SK-N-SH treated with all-trans-retinoic acid at 6 μM for 48 hours (cell line): ENCODE measurements at regions not wholly inside any gene's neighbourhood (a gene's known extent, or its start where the extent isn't known, plus 50 kb on each side); places are given as distances from the start of the nearest gene placed in this dataset.

Experiments used
- ATAC-seq: fragments of 200-7000 bp; cut with Tn5 transposase; 3 replicates; pipeline ENCODE4 v1.9.1; 2020; ENCODE audit warnings: mild to moderate bottlenecking, moderate library complexity
- CSDC2 ChIP-seq: fragments of 250-450 bp; sonication (Bioruptor Pico); IDR thresholded peaks from 2 replicates; pipeline ENCODE4 v1.5.0; 2020; ENCODE audit warnings: mild to moderate bottlenecking, moderate library complexity
- ESRRG ChIP-seq: fragments of 250-450 bp; sonication (Bioruptor Pico); IDR thresholded peaks from 2 replicates; pipeline ENCODE4 v1.6.1; 2021; ENCODE audit warnings: mild to moderate bottlenecking
- GLIS3 ChIP-seq: fragments of 250-450 bp; sonication (Bioruptor Pico); IDR thresholded peaks from 2 replicates; pipeline ENCODE4 v1.5.0; 2020; ENCODE audit warnings: mild to moderate bottlenecking, moderate library complexity
- ISL1 ChIP-seq: fragments of 250-450 bp; sonication (Bioruptor Pico); IDR thresholded peaks from 2 replicates; pipeline ENCODE4 v2.1.2; 2022; ENCODE audit warnings: mild to moderate bottlenecking, moderate library complexity
- OSR1 ChIP-seq: fragments of 250-450 bp; sonication (Bioruptor Pico); IDR thresholded peaks from 2 replicates; pipeline ENCODE4 v1.8.0; 2022; ENCODE audit warnings: moderate library complexity, mild to moderate bottlenecking, inconsistent platforms
- PPARA ChIP-seq: fragments of 250-450 bp; sonication (Bioruptor Pico); IDR thresholded peaks from 2 replicates; pipeline ENCODE4 v1.5.0; 2020; ENCODE audit warnings: mild to moderate bottlenecking, borderline replicate concordance
- RARB ChIP-seq: fragments of 250-450 bp; sonication (Bioruptor Pico); IDR thresholded peaks from 2 replicates; pipeline ENCODE4 v1.8.0; 2021; ENCODE audit warnings: mild to moderate bottlenecking, moderate library complexity
- SNAI2 ChIP-seq: fragments of 250-450 bp; sonication (Bioruptor Pico); IDR thresholded peaks from 2 replicates; pipeline ENCODE4 v1.5.0; 2020; ENCODE audit warnings: mild to moderate bottlenecking, moderate library complexity
- TCF4 ChIP-seq: fragments of 250-450 bp; sonication (Bioruptor Pico); IDR thresholded peaks from 2 replicates; pipeline ENCODE4 v1.8.0; 2021; ENCODE audit warnings: mild to moderate bottlenecking, moderate library complexity, borderline replicate concordance
- TOX ChIP-seq: fragments of 250-450 bp; sonication (Bioruptor Pico); IDR thresholded peaks from 2 replicates; pipeline ENCODE4 v1.8.0; 2021; ENCODE audit warnings: mild to moderate bottlenecking, moderate library complexity, borderline replicate concordance
- ZC3H10 ChIP-seq: fragments of 250-450 bp; sonication (Bioruptor Pico); IDR thresholded peaks from 2 replicates; pipeline ENCODE4 v1.5.1; 2021; ENCODE audit warnings: mild to moderate bottlenecking, moderate library complexity
- ZFP30 ChIP-seq: fragments of 450-650 bp; formaldehyde crosslinking; IDR thresholded peaks from 2 replicates; pipeline ENCODE4 v1.5.0; 2022; ENCODE audit warnings: mild to moderate bottlenecking, moderate library complexity
- ZNF565 ChIP-seq: fragments of 450-650 bp; formaldehyde crosslinking; conservative IDR thresholded peaks from 2 replicates; pipeline ENCODE4 v1.5.0; 2020; ENCODE audit warnings: low read depth, mild to moderate bottlenecking, moderate library complexity
- ZNF70 ChIP-seq: fragments of 450-650 bp; formaldehyde crosslinking; IDR thresholded peaks from 2 replicates; pipeline ENCODE4 v1.5.0; 2020; ENCODE audit warnings: mild to moderate bottlenecking, moderate library complexity
- ZNF8 ChIP-seq: fragments of 450-650 bp; formaldehyde crosslinking; IDR thresholded peaks from 2 replicates; pipeline ENCODE4 v1.5.0; 2020; ENCODE audit warnings: mild to moderate bottlenecking, moderate library complexity
- TF ChIP-seq, protein P1 (sequence below): fragments of 250-450 bp; sonication (Bioruptor Pico); IDR thresholded peaks from 2 replicates; pipeline ENCODE4 v1.5.1; 2020; ENCODE audit warnings: low read depth, mild to moderate bottlenecking, moderate library complexity
- TF ChIP-seq, protein P2 (sequence below): fragments of 250-450 bp; sonication (Bioruptor Pico); IDR thresholded peaks from 2 replicates; pipeline ENCODE4 v1.8.0; 2020; ENCODE audit warnings: mild to moderate bottlenecking, moderate library complexity, borderline replicate concordance
- TF ChIP-seq, protein P3 (sequence below): fragments of 250-450 bp; sonication (Bioruptor Pico); IDR thresholded peaks from 2 replicates; pipeline ENCODE4 v1.5.1; 2021; ENCODE audit warnings: mild to moderate bottlenecking, moderate library complexity
- TF ChIP-seq, protein P4 (sequence below): fragments of 250-450 bp; sonication (Bioruptor Pico); IDR thresholded peaks from 2 replicates; pipeline ENCODE4 v1.5.0; 2020; ENCODE audit warnings: mild to moderate bottlenecking, moderate library complexity
- TF ChIP-seq, protein P5 (sequence below): fragments of 250-450 bp; sonication (Bioruptor Pico); IDR thresholded peaks from 2 replicates; pipeline ENCODE4 v1.8.0; 2021; ENCODE audit warnings: low read depth, mild to moderate bottlenecking, moderate library complexity, borderline replicate concordance

DNA sequence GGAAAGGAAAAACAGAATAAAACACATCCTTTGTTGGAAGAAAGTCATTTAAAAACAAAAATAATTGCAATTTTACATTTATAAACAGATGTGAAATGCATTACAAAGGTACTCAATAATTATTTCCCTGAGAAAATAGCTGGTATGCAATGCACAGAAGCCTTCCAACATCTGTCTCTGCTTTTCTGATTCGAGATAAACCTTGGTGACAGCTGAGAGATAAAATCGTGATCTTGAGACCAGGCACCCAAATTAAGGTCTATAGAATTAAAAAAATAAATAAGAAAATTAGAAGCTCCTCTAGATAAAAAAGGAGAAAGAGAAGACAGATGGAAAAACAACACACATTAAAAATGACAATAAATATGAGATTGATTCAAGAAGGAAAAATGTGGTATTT, 544.0 kb downstream of the SPRY1 start:
- TF ChIP-seq RARB: no peak
- TF ChIP-seq TCF4 (CRISPR knock-in tag): peak; percentile 92
- TF ChIP-seq, protein P1, sequence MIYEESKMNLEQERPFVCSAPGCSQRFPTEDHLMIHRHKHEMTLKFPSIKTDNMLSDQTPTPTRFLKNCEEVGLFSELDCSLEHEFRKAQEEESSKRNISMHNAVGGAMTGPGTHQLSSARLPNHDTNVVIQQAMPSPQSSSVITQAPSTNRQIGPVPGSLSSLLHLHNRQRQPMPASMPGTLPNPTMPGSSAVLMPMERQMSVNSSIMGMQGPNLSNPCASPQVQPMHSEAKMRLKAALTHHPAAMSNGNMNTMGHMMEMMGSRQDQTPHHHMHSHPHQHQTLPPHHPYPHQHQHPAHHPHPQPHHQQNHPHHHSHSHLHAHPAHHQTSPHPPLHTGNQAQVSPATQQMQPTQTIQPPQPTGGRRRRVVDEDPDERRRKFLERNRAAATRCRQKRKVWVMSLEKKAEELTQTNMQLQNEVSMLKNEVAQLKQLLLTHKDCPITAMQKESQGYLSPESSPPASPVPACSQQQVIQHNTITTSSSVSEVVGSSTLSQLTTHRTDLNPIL: no peak
- no peak for TF ChIP-seq ZNF8 (CRISPR knock-in tag)
- TF ChIP-seq ISL1 (CRISPR knock-in tag): no peak
- no peak for TF ChIP-seq ZNF565
- no peak for TF ChIP-seq TOX (CRISPR knock-in tag)
- TF ChIP-seq, protein P2, sequence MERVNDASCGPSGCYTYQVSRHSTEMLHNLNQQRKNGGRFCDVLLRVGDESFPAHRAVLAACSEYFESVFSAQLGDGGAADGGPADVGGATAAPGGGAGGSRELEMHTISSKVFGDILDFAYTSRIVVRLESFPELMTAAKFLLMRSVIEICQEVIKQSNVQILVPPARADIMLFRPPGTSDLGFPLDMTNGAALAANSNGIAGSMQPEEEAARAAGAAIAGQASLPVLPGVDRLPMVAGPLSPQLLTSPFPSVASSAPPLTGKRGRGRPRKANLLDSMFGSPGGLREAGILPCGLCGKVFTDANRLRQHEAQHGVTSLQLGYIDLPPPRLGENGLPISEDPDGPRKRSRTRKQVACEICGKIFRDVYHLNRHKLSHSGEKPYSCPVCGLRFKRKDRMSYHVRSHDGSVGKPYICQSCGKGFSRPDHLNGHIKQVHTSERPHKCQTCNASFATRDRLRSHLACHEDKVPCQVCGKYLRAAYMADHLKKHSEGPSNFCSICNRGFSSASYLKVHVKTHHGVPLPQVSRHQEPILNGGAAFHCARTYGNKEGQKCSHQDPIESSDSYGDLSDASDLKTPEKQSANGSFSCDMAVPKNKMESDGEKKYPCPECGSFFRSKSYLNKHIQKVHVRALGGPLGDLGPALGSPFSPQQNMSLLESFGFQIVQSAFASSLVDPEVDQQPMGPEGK: no peak
- no peak for TF ChIP-seq ZNF70 (CRISPR knock-in tag)
- TF ChIP-seq, protein P3, sequence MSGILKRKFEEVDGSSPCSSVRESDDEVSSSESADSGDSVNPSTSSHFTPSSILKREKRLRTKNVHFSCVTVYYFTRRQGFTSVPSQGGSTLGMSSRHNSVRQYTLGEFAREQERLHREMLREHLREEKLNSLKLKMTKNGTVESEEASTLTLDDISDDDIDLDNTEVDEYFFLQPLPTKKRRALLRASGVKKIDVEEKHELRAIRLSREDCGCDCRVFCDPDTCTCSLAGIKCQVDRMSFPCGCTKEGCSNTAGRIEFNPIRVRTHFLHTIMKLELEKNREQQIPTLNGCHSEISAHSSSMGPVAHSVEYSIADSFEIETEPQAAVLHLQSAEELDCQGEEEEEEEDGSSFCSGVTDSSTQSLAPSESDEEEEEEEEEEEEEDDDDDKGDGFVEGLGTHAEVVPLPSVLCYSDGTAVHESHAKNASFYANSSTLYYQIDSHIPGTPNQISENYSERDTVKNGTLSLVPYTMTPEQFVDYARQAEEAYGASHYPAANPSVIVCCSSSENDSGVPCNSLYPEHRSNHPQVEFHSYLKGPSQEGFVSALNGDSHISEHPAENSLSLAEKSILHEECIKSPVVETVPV (CRISPR knock-in tag): no peak
- TF ChIP-seq, protein P4, sequence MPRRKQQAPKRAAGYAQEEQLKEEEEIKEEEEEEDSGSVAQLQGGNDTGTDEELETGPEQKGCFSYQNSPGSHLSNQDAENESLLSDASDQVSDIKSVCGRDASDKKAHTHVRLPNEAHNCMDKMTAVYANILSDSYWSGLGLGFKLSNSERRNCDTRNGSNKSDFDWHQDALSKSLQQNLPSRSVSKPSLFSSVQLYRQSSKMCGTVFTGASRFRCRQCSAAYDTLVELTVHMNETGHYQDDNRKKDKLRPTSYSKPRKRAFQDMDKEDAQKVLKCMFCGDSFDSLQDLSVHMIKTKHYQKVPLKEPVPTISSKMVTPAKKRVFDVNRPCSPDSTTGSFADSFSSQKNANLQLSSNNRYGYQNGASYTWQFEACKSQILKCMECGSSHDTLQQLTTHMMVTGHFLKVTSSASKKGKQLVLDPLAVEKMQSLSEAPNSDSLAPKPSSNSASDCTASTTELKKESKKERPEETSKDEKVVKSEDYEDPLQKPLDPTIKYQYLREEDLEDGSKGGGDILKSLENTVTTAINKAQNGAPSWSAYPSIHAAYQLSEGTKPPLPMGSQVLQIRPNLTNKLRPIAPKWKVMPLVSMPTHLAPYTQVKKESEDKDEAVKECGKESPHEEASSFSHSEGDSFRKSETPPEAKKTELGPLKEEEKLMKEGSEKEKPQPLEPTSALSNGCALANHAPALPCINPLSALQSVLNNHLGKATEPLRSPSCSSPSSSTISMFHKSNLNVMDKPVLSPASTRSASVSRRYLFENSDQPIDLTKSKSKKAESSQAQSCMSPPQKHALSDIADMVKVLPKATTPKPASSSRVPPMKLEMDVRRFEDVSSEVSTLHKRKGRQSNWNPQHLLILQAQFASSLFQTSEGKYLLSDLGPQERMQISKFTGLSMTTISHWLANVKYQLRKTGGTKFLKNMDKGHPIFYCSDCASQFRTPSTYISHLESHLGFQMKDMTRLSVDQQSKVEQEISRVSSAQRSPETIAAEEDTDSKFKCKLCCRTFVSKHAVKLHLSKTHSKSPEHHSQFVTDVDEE (CRISPR knock-in tag): peak; percentile 55; the same call in 1 of the 2 replicates
- TF ChIP-seq ZC3H10 (CRISPR knock-in tag): no peak
- ATAC-seq: no peak

DNA sequence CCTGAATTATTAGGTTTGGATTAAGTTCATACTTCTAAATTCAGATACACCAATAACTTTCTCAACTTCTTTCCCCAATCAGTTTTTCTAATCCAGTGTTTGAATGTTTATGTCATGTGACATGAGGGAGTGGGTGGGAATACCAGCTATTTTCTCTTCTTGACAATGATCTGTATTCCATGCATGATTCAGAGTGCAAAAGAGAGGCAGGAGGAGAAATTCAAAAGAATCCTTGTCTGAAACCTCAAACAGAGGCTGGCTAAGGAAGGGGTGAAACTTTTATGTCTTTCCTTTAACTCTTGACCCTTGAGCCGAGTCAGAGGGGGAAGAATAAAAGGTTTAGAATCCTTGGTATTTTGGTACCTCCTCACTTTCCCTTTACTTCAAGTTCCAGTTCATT, 544.7 kb downstream of the SPRY1 start:
- ATAC-seq: no peak
- no peak for TF ChIP-seq CSDC2 (CRISPR knock-in tag)
- no peak for TF ChIP-seq ZC3H10 (CRISPR knock-in tag)
- TF ChIP-seq, protein P1: no peak
- TF ChIP-seq ZNF8 (CRISPR knock-in tag): no peak
- TF ChIP-seq, protein P4 (CRISPR knock-in tag): no peak
- TF ChIP-seq, protein P3 (CRISPR knock-in tag): no peak
- no peak for TF ChIP-seq SNAI2
- TF ChIP-seq PPARA: no peak
- TF ChIP-seq RARB: no peak
- TF ChIP-seq ZFP30 (CRISPR knock-in tag): no peak
- no peak for TF ChIP-seq GLIS3 (CRISPR knock-in tag)
- TF ChIP-seq ZNF70 (CRISPR knock-in tag): no peak
- TF ChIP-seq TOX (CRISPR knock-in tag): no peak
- TF ChIP-seq OSR1: no peak
- TF ChIP-seq, protein P5, sequence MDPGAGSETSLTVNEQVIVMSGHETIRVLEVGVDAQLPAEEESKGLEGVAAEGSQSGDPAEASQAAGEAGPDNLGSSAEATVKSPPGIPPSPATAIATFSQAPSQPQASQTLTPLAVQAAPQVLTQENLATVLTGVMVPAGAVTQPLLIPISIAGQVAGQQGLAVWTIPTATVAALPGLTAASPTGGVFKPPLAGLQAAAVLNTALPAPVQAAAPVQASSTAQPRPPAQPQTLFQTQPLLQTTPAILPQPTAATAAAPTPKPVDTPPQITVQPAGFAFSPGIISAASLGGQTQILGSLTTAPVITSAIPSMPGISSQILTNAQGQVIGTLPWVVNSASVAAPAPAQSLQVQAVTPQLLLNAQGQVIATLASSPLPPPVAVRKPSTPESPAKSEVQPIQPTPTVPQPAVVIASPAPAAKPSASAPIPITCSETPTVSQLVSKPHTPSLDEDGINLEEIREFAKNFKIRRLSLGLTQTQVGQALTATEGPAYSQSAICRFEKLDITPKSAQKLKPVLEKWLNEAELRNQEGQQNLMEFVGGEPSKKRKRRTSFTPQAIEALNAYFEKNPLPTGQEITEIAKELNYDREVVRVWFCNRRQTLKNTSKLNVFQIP: no peak
- TF ChIP-seq ESRRG (CRISPR knock-in tag): no peak
